H1 (cell line): ENCODE measurements at regions not wholly inside any gene's neighbourhood (a gene's known extent, or its start where the extent isn't known, plus 50 kb on each side); places are given as distances from the start of the nearest gene placed in this dataset.

ENCODE experiments used
- CTCF ChIA-PET: fragments of 300-600 bp; sonication (Branson Sonifier 250); formaldehyde crosslinking; loops from one replicate; lab custom pipeline; 2021; ENCODE audit not compliant: partially characterized antibody; lab: Charles Lee
- POLR2A ChIA-PET: fragments of 300-600 bp; sonication (Branson Sonifier 250); formaldehyde crosslinking; loops from one replicate; lab custom pipeline; 2021; ENCODE audit warnings: inconsistent platforms; ENCODE audit not compliant: partially characterized antibody; lab: Charles Lee
- DNase-seq, 2 experiments: peaks; one replicate each; pipeline versions ENCODE4 v3.0.0 to v3.0.0-alpha.2; 2010 to 2022; ENCODE audit warnings: low spot score in 2 of 2, low read depth in 1 of 2, mixed read lengths in 1 of 2
- FAIRE-seq: peaks from 2 replicates; lab custom pipeline; 2011; peaks lifted over from hg19 to GRCh38; lab: Jason Lieb, UNC
- H2AFZ ChIP-seq: 2 replicates; pipeline ENCODE4 v1.8.1; 2012; ENCODE audit warnings: low read length, inconsistent platforms
- H2AK5ac ChIP-seq: 2 replicates; pipeline ENCODE4 v1.6.1; 2013; ENCODE audit warnings: low read depth, low read length
- H2BK120ac ChIP-seq: replicated peaks from 2 replicates; pipeline ENCODE3; 2013; ENCODE audit warnings: low read depth, low read length, inconsistent platforms
- H2BK12ac ChIP-seq: 2 replicates; pipeline ENCODE4 v1.6.1; 2013; ENCODE audit warnings: low read depth, low read length
- H2BK15ac ChIP-seq: 2 replicates; pipeline ENCODE4 v1.6.1; 2013; ENCODE audit warnings: low read length
- H2BK20ac ChIP-seq: 2 replicates; pipeline ENCODE4 v1.6.1; 2013; ENCODE audit warnings: low read length
- H2BK5ac ChIP-seq: 2 replicates; pipeline ENCODE4 v1.6.1; 2013; ENCODE audit warnings: low read depth, low read length
- H3K14ac ChIP-seq: 2 replicates; pipeline ENCODE4 v1.6.1; 2013; ENCODE audit warnings: inconsistent platforms; ENCODE audit not compliant: insufficient read length
- H3K18ac ChIP-seq: 2 replicates; pipeline ENCODE4 v1.6.1; 2013; ENCODE audit warnings: low read length; ENCODE audit errors: extremely low read depth
- H3K23ac ChIP-seq: 2 replicates; pipeline ENCODE4 v1.6.1; 2013; ENCODE audit warnings: inconsistent platforms; ENCODE audit not compliant: insufficient read length
- H3K23me2 ChIP-seq: 2 replicates; pipeline ENCODE4 v1.6.1; 2013; ENCODE audit warnings: low read depth, low read length
- H3K27ac ChIP-seq: 2 replicates; pipeline ENCODE4 v1.6.1; 2011; ENCODE audit warnings: low read depth, low read length, inconsistent platforms
- H3K27me3 ChIP-seq, 4 experiments: replicated peaks in 1 of 4; 1 replicate in 1 of 4; 2 replicates in 3 of 4; pipeline versions ENCODE4 v1.6.1 to v1.8.1; 2011 to 2013; ENCODE audit warnings: low read length in 3 of 4, mild to moderate bottlenecking in 3 of 4, inconsistent platforms in 2 of 4, mixed read lengths in 2 of 4, moderate library complexity in 1 of 4; ENCODE audit not compliant: control insufficient read depth in 3 of 4, insufficient read depth in 3 of 4; ENCODE audit errors: extremely low read depth in 1 of 4
- H3K36me3 ChIP-seq, 4 experiments: 2 replicates each; pipeline versions ENCODE4 v1.6.1 to v1.8.1; 2011 to 2013; ENCODE audit warnings: mild to moderate bottlenecking in 4 of 4, low read length in 3 of 4, moderate library complexity in 2 of 4, control low read depth in 1 of 4, inconsistent platforms in 1 of 4; ENCODE audit not compliant: insufficient read depth in 4 of 4, control insufficient read depth in 2 of 4
- H3K4ac ChIP-seq: replicated peaks from 2 replicates; pipeline ENCODE3; 2013; ENCODE audit warnings: low read length, low read depth, mixed read lengths, inconsistent platforms; ENCODE audit not compliant: insufficient read length
- H3K4me1 ChIP-seq, 4 experiments: replicated peaks in 1 of 4; 1 replicate in 1 of 4; 2 replicates in 3 of 4; pipeline versions ENCODE4 v1.6.1 to v1.8.1; 2011 to 2013; ENCODE audit warnings: low read length in 3 of 4, inconsistent platforms in 2 of 4, mixed read lengths in 1 of 4; ENCODE audit not compliant: insufficient read depth in 4 of 4, control insufficient read depth in 3 of 4
- H3K4me2 ChIP-seq, 2 experiments: 2 replicates each; pipeline versions ENCODE4 v1.6.1 to v1.8.1; 2011 to 2013; ENCODE audit warnings: low read depth in 2 of 2, low read length in 2 of 2, control low read depth in 1 of 2, inconsistent platforms in 1 of 2, mild to moderate bottlenecking in 1 of 2; ENCODE audit not compliant: insufficient read depth in 1 of 2
- H3K4me3 ChIP-seq, 4 experiments: fragments of 200-600, 300-600 bp in 1 of 4; sonication (generic), shearing (Covaris generic), sonication (Bioruptor Twin) in 1 of 4; 2 replicates each; pipeline versions ENCODE4 v1.5.1 to v1.8.1; 2011 to 2016; ENCODE audit warnings: low read length in 4 of 4, low read depth in 3 of 4, control low read depth in 2 of 4, inconsistent platforms in 2 of 4, mild to moderate bottlenecking in 2 of 4, mixed read lengths in 1 of 4, moderate library complexity in 1 of 4; ENCODE audit not compliant: insufficient read depth in 2 of 4; ENCODE audit errors: extremely low read depth in 1 of 4
- H3K56ac ChIP-seq: replicated peaks from 2 replicates; pipeline ENCODE3; 2013; ENCODE audit warnings: low read depth, mild to moderate bottlenecking, mixed read lengths, low read length, inconsistent platforms; ENCODE audit not compliant: insufficient read length
- H3K79me1 ChIP-seq: 2 replicates; pipeline ENCODE4 v1.6.1; 2013; ENCODE audit warnings: low read depth, low read length, control low read depth
- H3K79me2 ChIP-seq, 2 experiments: 2 replicates each; pipeline versions ENCODE4 v1.6.1 to v1.8.1; 2012 to 2013; ENCODE audit warnings: low read length in 2 of 2, mild to moderate bottlenecking in 2 of 2, inconsistent platforms in 1 of 2; ENCODE audit not compliant: insufficient read depth in 2 of 2, control insufficient read depth in 1 of 2
- H3K9ac ChIP-seq, 4 experiments: replicated peaks in 1 of 4; 1 replicate in 1 of 4; 2 replicates in 3 of 4; pipeline versions ENCODE4 v1.6.1 to v1.8.1; 2011 to 2013; ENCODE audit warnings: low read depth in 3 of 4, low read length in 3 of 4, control low read depth in 2 of 4, mild to moderate bottlenecking in 2 of 4, moderate library complexity in 2 of 4, inconsistent platforms in 1 of 4; ENCODE audit errors: extremely low read depth in 1 of 4
- H3K9me3 ChIP-seq, 2 experiments: 2 replicates each; pipeline versions ENCODE4 v1.6.1 to v1.8.1; 2012 to 2013; ENCODE audit warnings: mild to moderate bottlenecking in 2 of 2, moderate library complexity in 2 of 2, control low read depth in 1 of 2, inconsistent platforms in 1 of 2, low read depth in 1 of 2, low read length in 1 of 2, mixed read lengths in 1 of 2; ENCODE audit not compliant: insufficient read depth in 2 of 2
- H4K20me1 ChIP-seq, 2 experiments: replicated peaks in 1 of 2; 2 replicates each; pipeline versions ENCODE3 to v1.8.1; 2011 to 2013; ENCODE audit warnings: inconsistent platforms in 2 of 2, low read length in 2 of 2, mild to moderate bottlenecking in 1 of 2; ENCODE audit not compliant: insufficient read depth in 2 of 2, control insufficient read depth in 1 of 2
- H4K5ac ChIP-seq: 2 replicates; pipeline ENCODE4 v1.6.1; 2013; ENCODE audit warnings: low read length, low read depth, mixed read lengths, inconsistent platforms; ENCODE audit not compliant: insufficient read length
- H4K8ac ChIP-seq: 2 replicates; pipeline ENCODE4 v1.8.0; 2013; ENCODE audit warnings: mild to moderate bottlenecking, moderate library complexity, low read length, inconsistent platforms; ENCODE audit not compliant: insufficient read depth; ENCODE audit errors: extremely low read depth
- H4K91ac ChIP-seq: replicated peaks from 2 replicates; pipeline ENCODE3; 2013; ENCODE audit warnings: low read length, mixed read lengths, inconsistent platforms; ENCODE audit not compliant: insufficient read length
- ATF2 ChIP-seq: IDR thresholded peaks from 2 replicates; pipeline ENCODE4 v1.6.1; 2012; ENCODE audit warnings: low read length, inconsistent platforms
- BCL11A ChIP-seq, 2 experiments: IDR thresholded peaks; one replicate each; pipeline ENCODE4 v1.6.1; 2011; ENCODE audit warnings: low read depth in 2 of 2, low read length in 2 of 2, mild to moderate bottlenecking in 2 of 2
- CEBPB ChIP-seq: IDR thresholded peaks from 2 replicates; pipeline ENCODE4 v1.6.1; 2012; ENCODE audit warnings: low read depth, low read length
- FOSL1 ChIP-seq: IDR thresholded peaks from 2 replicates; pipeline ENCODE4 v1.6.1; 2011; ENCODE audit warnings: mild to moderate bottlenecking, low read depth, low read length, moderate library complexity; ENCODE audit not compliant: insufficient read depth
- GTF2F1 ChIP-seq: IDR thresholded peaks from 2 replicates; pipeline ENCODE4 v1.6.1; 2012; ENCODE audit warnings: low read depth, low read length, improper control_type of control experiment, borderline replicate concordance
- JUN ChIP-seq: IDR thresholded peaks from 2 replicates; pipeline ENCODE4 v1.6.1; 2011; ENCODE audit warnings: low read depth, mild to moderate bottlenecking, improper control_type of control experiment, low read length
- KDM4A ChIP-seq: IDR thresholded peaks from one replicate; pipeline ENCODE4 v1.7.1; 2012; ENCODE audit warnings: low read depth, mild to moderate bottlenecking, moderate library complexity, low read length, inconsistent platforms; ENCODE audit not compliant: severe bottlenecking
- MAFK ChIP-seq: IDR thresholded peaks from 2 replicates; pipeline ENCODE4 v1.6.1; 2012; ENCODE audit warnings: low read depth, mild to moderate bottlenecking, improper control_type of control experiment, low read length
- PHF8 ChIP-seq: fragments of 200-600 bp; sonication (generic); conservative IDR thresholded peaks from 2 replicates; pipeline ENCODE4 v1.7.1; 2012; ENCODE audit warnings: low read depth, mild to moderate bottlenecking, inconsistent platforms, low read length, moderate library complexity
- SRF ChIP-seq: IDR thresholded peaks from 2 replicates; pipeline ENCODE4 v1.6.1; 2011; ENCODE audit warnings: mild to moderate bottlenecking, low read depth, low read length, moderate library complexity
- WGBS, 2 experiments: shearing (Covaris generic) in 1 of 2; methylation state at CpG; one replicate each; pipeline versions ENCODE4 v1.1.6 to v1.1.7; 2013 to 2015; ENCODE audit warnings: low lambda C conversion rate in 2 of 2, mixed read lengths in 2 of 2, inconsistent platforms in 1 of 2, low coverage in 1 of 2, missing lambda C conversion rate in 1 of 2; ENCODE audit not compliant: insufficient replicate concordance in 2 of 2, insufficient coverage in 1 of 2, insufficient read length in 1 of 2; ENCODE audit errors: extremely low coverage in 1 of 2, missing lambda C conversion rate in 1 of 2; 5-methylcytosine and 5-hydroxymethylcytosine counted together
- TF ChIP-seq, protein P1 (sequence below): IDR thresholded peaks from 2 replicates; pipeline ENCODE4 v1.6.1; 2011; ENCODE audit warnings: low read length, improper control_type of control experiment

GRCh38 chr1:198086051-198086745, 70.6 kb upstream of the NEK7 start:
- Histone ChIP-seq H2BK20ac (no peak overlapping the region), H3K14ac (no peak overlapping the region), H3K36me3 (no peaks in the 10 kb centered on the region), H3K79me2 (no peaks in the 10 kb centered on the region), H3K9ac (no peak overlapping the region), H2BK5ac (no peak overlapping the region), H3K27me3 (no peaks in the 10 kb centered on the region), H3K79me1 (no peaks in the 10 kb centered on the region), H2BK12ac (no peak overlapping the region), H3K4me2 (no peak overlapping the region), H4K91ac (no peak overlapping the region), H2BK15ac (no peak overlapping the region), H3K4me1 (peaks cover 0 to 5% (median 0%) of the 10 kb centered on the region in 4 experiments; a peak in 1 of 7 replicates), H3K56ac (no peak overlapping the region), H3K9me3 (no peaks in the 10 kb centered on the region), H2BK120ac (no peak overlapping the region), H4K20me1 (no peaks in the 10 kb centered on the region), H3K23ac (no peak overlapping the region), H3K18ac (no peak overlapping the region), H2AFZ (no peak overlapping the region), H3K4me3 (no peak overlapping the region), H4K5ac (no peak overlapping the region), H3K23me2 (no peaks in the 10 kb centered on the region), H3K27ac (no peak overlapping the region), H4K8ac (no peak overlapping the region), H3K4ac (no peak overlapping the region), H2AK5ac (no peak overlapping the region)
- POLR2A ChIA-PET, result no interaction called here
- DNase-seq, result no peak
- FAIRE-seq, result no peak
- CTCF ChIA-PET, result interaction anchor here (0.7 to 5.6 kb wide), 11 partner anchors 13 to 509 kb away, joined by 3 to 29 read pairs (median 3); no protein-coding TSS in a partner anchor
- 91% methylated on average over 1 of the region's 1 CpG; no CpG with 5 or more reads in 1 of the 2 experiments for WGBS, 2 experiments
- TF ChIP-seq MAFK (no peak), PHF8 (no peak), CEBPB (no peak), SRF (no peak), KDM4A (no peak), JUN (no peak), ATF2 (no peak), GTF2F1 (no peak), FOSL1 (no peak), BCL11A (IDR thresholded peaks at IDR 0.05; ENCODE audit: low read depth in 2 of 2, low read length in 2 of 2) (no peak)
- TF ChIP-seq, protein P1, sequence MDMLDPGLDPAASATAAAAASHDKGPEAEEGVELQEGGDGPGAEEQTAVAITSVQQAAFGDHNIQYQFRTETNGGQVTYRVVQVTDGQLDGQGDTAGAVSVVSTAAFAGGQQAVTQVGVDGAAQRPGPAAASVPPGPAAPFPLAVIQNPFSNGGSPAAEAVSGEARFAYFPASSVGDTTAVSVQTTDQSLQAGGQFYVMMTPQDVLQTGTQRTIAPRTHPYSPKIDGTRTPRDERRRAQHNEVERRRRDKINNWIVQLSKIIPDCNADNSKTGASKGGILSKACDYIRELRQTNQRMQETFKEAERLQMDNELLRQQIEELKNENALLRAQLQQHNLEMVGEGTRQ, result no peak
